ENCODE measurements at regions not wholly inside any gene's neighbourhood (a gene's known extent, or its start where the extent isn't known, plus 50 kb on each side); places are given as distances from the start of the nearest gene placed in this dataset.

GRCh38 chr9:29769019-29769418 is 2195.7 kb upstream of the C9orf72 start (continued):
- TF ChIP-seq YY1 (IDR thresholded peaks at IDR 0.05; ENCODE audit: extremely low read depth, insufficient replicate concordance, low read depth, low read length), result no peak
- no peak for TF ChIP-seq POLR2A (IDR thresholded peaks at IDR 0.05; ENCODE audit: borderline replicate concordance, extremely low read depth, insufficient read depth, insufficient read length)
- no peak for TF ChIP-seq EGR1 (IDR thresholded peaks at IDR 0.05; ENCODE audit: low read depth)
- no peak for TF ChIP-seq CBX3 (IDR thresholded peaks at IDR 0.05; ENCODE audit: low read depth)
- no peak for TF ChIP-seq CEBPB (IDR thresholded peaks at IDR 0.05; ENCODE audit: low read depth)
- TF ChIP-seq ZNF274 (IDR thresholded peaks at IDR 0.05; ENCODE audit: low read depth, low read length), result no peak
- TF ChIP-seq TCF7L2 (IDR thresholded peaks at IDR 0.05; ENCODE audit: borderline replicate concordance, extremely low read depth, insufficient read depth, insufficient read length), result no peak
- TF ChIP-seq ELF1 (IDR thresholded peaks at IDR 0.05; ENCODE audit: borderline replicate concordance, low read depth), result no peak

- H3K4me3 ChIP-seq (replicated peaks in 1 of 2; ENCODE audit: low read depth in 1 of 2, low read length in 2 of 2), result no peak overlapping the region
- no peaks in the 10 kb centered on the region for H3K79me2 ChIP-seq (ENCODE audit: insufficient read depth, low read length)
- H3K4me2 ChIP-seq (ENCODE audit: low read length), result no peak overlapping the region
- no peaks in the 10 kb centered on the region for H3K36me3 ChIP-seq (ENCODE audit: control insufficient read depth in 1 of 2, insufficient read depth in 2 of 2, low read length in 2 of 2)
- ChIA-PET CTCF (no interaction called here), POLR2A (no interaction called here), RAD21 (ENCODE audit: low non-redundant PET in 1 of 2, low total read pairs in 2 of 2, uncharacterized antibody in 2 of 2, unreplicated experiment in 2 of 2) (no interaction called here)
- H2AFZ ChIP-seq (ENCODE audit: low read depth, low read length, poor library complexity, severe bottlenecking), result no peak overlapping the region
- no peaks in the 10 kb centered on the region for H4K20me1 ChIP-seq (ENCODE audit: insufficient read depth)
- H3K4me1 ChIP-seq (ENCODE audit: control insufficient read depth in 1 of 2, insufficient read depth in 2 of 2, low read length in 2 of 2), result no peaks in the 10 kb centered on the region
- H3K27ac ChIP-seq (ENCODE audit: low read depth, low read length), result no peak overlapping the region
- DNase-seq (ENCODE audit: low read depth, low spot score), result no peak
- no peaks in the 10 kb centered on the region for H3K9me2 ChIP-seq (ENCODE audit: insufficient read depth)
- no peak for TF ChIP-seq RAD21 (IDR thresholded peaks at IDR 0.05; ENCODE audit: low read depth)
- TF ChIP-seq SIN3A (IDR thresholded peaks at IDR 0.05; ENCODE audit: low read depth), result no peak
- TF ChIP-seq ZFX (IDR thresholded peaks at IDR 0.05), result no peak
- TF ChIP-seq TCF7L2 (IDR thresholded peaks at IDR 0.05; ENCODE audit: borderline replicate concordance, extremely low read depth, insufficient read depth, insufficient read length), result no peak
- no peak for TF ChIP-seq ELF1 (IDR thresholded peaks at IDR 0.05; ENCODE audit: borderline replicate concordance, low read depth)
- TF ChIP-seq SRF (IDR thresholded peaks at IDR 0.05; ENCODE audit: low read depth), result no peak
- no peak for TF ChIP-seq EZH2phosphoT487 (IDR thresholded peaks at IDR 0.05; ENCODE audit: borderline replicate concordance)
- no peak for TF ChIP-seq YY1 (IDR thresholded peaks at IDR 0.05; ENCODE audit: extremely low read depth, insufficient replicate concordance, low read depth, low read length)
- TF ChIP-seq ATF3 (IDR thresholded peaks at IDR 0.05), result no peak
- TF ChIP-seq ZBTB33 (IDR thresholded peaks at IDR 0.05; ENCODE audit: extremely low read depth, insufficient replicate concordance, low read length), result no peak
- TF ChIP-seq MAX (IDR thresholded peaks at IDR 0.05), result no peak
- no peak for TF ChIP-seq FOSL1 (IDR thresholded peaks at IDR 0.05; ENCODE audit: low read depth)
- no peak for TF ChIP-seq EGR1 (IDR thresholded peaks at IDR 0.05; ENCODE audit: low read depth)
- no peak for TF ChIP-seq JUND (IDR thresholded peaks at IDR 0.05)
- TF ChIP-seq SP1 (IDR thresholded peaks at IDR 0.05; ENCODE audit: low read depth), result no peak
- no peak for TF ChIP-seq ZNF274 (IDR thresholded peaks at IDR 0.05; ENCODE audit: low read depth, low read length)
- TF ChIP-seq POLR2AphosphoS5 (IDR thresholded peaks at IDR 0.05; ENCODE audit: low read depth, low read length), result no peak
- H3K9ac ChIP-seq (ENCODE audit: low read length), result no peak overlapping the region
- no peak for ATAC-seq
- H3K9me3 ChIP-seq (ENCODE audit: control insufficient read depth in 1 of 2, insufficient read depth in 1 of 2, low read depth in 1 of 2, low read length in 2 of 2), result no peaks in the 10 kb centered on the region
- BruUV-seq (replicated peaks), result no TSS peak
- no peaks in the 10 kb centered on the region for H3K27me3 ChIP-seq (ENCODE audit: insufficient read depth, low read length)
- intact Hi-C loops (cut with micrococcal nuclease), result no loop called here
Observed at GRCh38 chr9:29773676-29774075, 2200.4 kb upstream of the C9orf72 start.
